H1 (cell line): ENCODE measurements at regions not wholly inside any gene's neighbourhood (a gene's known extent, or its start where the extent isn't known, plus 50 kb on each side); places are given as distances from the start of the nearest gene placed in this dataset.

Experiments
- EZH2 ChIP-seq: fragments of 200-600 bp; sonication (generic); IDR thresholded peaks from 2 replicates; pipeline ENCODE4 v1.7.1; 2012; ENCODE audit warnings: low read depth, mild to moderate bottlenecking, moderate library complexity, low read length, inconsistent platforms; ENCODE audit not compliant: severe bottlenecking
- POLR2A ChIP-seq, 2 experiments: IDR thresholded peaks; 1 replicate in 1 of 2; 2 replicates in 1 of 2; pipeline ENCODE4 v1.6.1; 2011; ENCODE audit warnings: low read depth in 2 of 2, low read length in 2 of 2, mild to moderate bottlenecking in 2 of 2; ENCODE audit errors: control extremely low read depth in 1 of 2
- TF ChIP-seq, protein P1 (sequence below): IDR thresholded peaks from 2 replicates; pipeline ENCODE4 v1.6.1; 2011; ENCODE audit warnings: low read length, improper control_type of control experiment
- TF ChIP-seq, protein P2 (sequence below): IDR thresholded peaks from 2 replicates; pipeline ENCODE4 v1.6.1; 2012; ENCODE audit warnings: inconsistent platforms

DNA sequence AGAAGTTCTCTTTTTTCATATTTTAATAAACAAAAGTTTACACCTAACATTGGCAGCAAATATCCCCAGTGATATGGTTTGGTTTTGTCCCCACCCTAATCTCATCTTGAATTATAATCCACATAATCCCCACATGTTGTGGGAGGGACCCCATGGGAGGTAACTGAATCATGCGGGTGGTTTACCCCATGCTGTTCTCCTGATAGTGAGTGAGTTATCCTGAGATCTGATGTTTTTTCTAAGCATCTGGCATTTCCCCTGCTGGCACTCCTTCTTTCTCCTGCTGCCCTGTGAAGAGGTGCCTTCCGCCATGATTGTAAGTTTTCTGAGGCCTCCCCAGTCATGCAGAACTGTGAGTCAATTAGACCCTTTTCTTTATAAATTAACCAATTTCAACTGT is 214.7 kb downstream of the SLITRK1 start:
- TF ChIP-seq, protein P1, sequence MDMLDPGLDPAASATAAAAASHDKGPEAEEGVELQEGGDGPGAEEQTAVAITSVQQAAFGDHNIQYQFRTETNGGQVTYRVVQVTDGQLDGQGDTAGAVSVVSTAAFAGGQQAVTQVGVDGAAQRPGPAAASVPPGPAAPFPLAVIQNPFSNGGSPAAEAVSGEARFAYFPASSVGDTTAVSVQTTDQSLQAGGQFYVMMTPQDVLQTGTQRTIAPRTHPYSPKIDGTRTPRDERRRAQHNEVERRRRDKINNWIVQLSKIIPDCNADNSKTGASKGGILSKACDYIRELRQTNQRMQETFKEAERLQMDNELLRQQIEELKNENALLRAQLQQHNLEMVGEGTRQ = no peak
- TF ChIP-seq EZH2 (no peak), POLR2A (IDR thresholded peaks at IDR 0.05; ENCODE audit: control extremely low read depth in 1 of 2, low read depth in 2 of 2, low read length in 2 of 2) (no peak)
- TF ChIP-seq, protein P2, sequence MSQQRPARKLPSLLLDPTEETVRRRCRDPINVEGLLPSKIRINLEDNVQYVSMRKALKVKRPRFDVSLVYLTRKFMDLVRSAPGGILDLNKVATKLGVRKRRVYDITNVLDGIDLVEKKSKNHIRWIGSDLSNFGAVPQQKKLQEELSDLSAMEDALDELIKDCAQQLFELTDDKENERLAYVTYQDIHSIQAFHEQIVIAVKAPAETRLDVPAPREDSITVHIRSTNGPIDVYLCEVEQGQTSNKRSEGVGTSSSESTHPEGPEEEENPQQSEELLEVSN = no peak
